ENCODE measurements at regions not wholly inside any gene's neighbourhood (a gene's known extent, or its start where the extent isn't known, plus 50 kb on each side); places are given as distances from the start of the nearest gene placed in this dataset.

DNA sequence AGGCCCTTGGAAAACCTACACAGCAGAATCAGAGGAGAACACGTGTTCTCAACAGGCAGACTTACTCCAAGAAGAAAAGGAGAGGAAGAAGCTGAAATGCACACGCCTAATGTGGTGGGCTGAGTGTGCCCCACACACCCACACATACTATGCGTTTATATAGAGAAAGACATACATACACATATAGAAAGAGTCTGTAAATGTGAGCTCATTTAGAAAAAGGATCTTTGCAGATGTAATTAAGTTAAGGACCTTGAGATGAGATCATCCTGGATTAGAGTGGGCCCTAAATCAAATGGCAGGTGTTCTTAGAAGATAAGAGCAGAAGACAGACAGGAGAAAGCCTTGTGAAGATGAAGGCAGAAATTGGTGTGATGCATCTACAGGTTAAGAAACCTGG lies 87.2 kb upstream of the KLF3 start:
- no peak overlapping the region for H3K4me3 ChIP-seq (ENCODE audit: low read depth, low read length)
- H3K27ac ChIP-seq = no peak overlapping the region
- no peaks in the 10 kb centered on the region for H3K79me2 ChIP-seq
- no peaks in the 10 kb centered on the region for H3K9me3 ChIP-seq (ENCODE audit: control insufficient read depth, low read length)
- no peak overlapping the region for H2AFZ ChIP-seq
- no peak for TF ChIP-seq CTCF (IDR thresholded peaks at IDR 0.05)
- H3K36me3 ChIP-seq (ENCODE audit: control insufficient read depth, insufficient read depth, low read length) = no peaks in the 10 kb centered on the region
- H3K4me1 ChIP-seq = peaks cover 11% of the 10 kb centered on the region
- no peak overlapping the region for H3K9ac ChIP-seq
- H3K4me2 ChIP-seq (ENCODE audit: low read length) = no peak overlapping the region
- H3K27me3 ChIP-seq (ENCODE audit: control insufficient read depth, insufficient read depth, low read length) = no peaks in the 10 kb centered on the region

DNA sequence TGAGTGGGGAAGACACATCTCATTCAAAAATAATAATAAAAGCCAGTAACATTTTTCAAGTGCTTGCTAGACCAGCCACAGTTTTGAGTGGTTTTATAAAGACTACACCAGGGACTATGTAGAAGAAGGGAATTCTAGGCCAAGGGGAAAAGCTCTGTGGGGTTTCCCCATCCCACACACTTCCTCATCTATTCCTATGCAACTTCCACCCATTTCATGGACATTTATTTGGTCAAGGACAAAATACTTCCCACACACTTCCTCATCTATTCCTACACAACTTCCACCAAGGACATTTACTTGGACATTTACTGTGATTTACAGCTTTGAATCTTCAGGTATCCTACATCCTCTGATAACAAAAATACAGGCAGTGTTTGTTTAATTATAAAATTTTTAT lies 86.5 kb upstream of the KLF3 start:
- Histone ChIP-seq H3K9ac (no peak overlapping the region), H2AFZ (no peak overlapping the region), H3K27ac (no peak overlapping the region), H3K27me3 (ENCODE audit: control insufficient read depth, insufficient read depth, low read length) (no peaks in the 10 kb centered on the region), H3K4me1 (peaks cover 11% of the 10 kb centered on the region), H3K36me3 (ENCODE audit: control insufficient read depth, insufficient read depth, low read length) (no peaks in the 10 kb centered on the region), H3K4me3 (ENCODE audit: low read depth, low read length) (no peak overlapping the region), H3K4me2 (ENCODE audit: low read length) (no peak overlapping the region), H3K9me3 (ENCODE audit: control insufficient read depth, low read length) (no peaks in the 10 kb centered on the region), H3K79me2 (no peaks in the 10 kb centered on the region)
- no peak for TF ChIP-seq CTCF (IDR thresholded peaks at IDR 0.05)

DNA sequence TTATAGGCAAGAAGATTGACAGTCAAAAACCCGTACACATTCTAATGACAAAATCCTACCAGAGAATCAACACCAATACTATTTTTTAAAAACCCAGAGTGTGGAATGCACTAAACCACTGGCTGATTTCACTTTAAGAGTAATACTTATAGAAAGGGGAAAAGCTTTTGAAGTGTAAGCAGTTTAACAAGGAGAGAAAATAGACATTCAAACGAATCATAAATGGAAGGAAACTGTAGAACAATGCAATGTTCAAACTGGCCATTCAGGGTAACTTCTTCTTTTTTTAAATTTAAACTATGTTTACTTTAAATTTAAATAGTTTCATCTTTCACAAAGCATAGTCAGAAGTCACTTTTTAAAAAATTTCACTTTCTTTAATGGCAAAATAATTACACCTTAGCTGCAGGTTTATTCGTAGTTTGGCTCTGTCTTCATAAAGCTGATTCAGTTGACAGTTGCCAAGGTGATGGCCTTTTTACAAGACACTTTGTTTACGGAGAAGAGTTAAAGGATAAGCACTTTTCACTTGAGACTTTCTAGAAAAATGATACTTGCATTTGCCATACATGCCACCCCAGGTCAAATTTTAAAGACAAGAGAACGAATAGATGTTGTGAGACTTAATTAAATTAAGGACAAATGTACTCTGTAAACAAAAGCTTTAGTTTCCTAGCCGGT lies 82.4 kb upstream of the KLF3 start:
- peak overlapping the region; percentile 53 for H3K4me2 ChIP-seq (ENCODE audit: low read length)
- H3K27ac ChIP-seq = no peak overlapping the region
- H3K9ac ChIP-seq = no peak overlapping the region
- no peaks in the 10 kb centered on the region for H3K79me2 ChIP-seq
- H3K36me3 ChIP-seq (ENCODE audit: control insufficient read depth, insufficient read depth, low read length) = no peaks in the 10 kb centered on the region
- H3K4me1 ChIP-seq = no peaks in the 10 kb centered on the region
- no peak for TF ChIP-seq CTCF (IDR thresholded peaks at IDR 0.05)
- H2AFZ ChIP-seq = no peak overlapping the region
- H3K27me3 ChIP-seq (ENCODE audit: control insufficient read depth, insufficient read depth, low read length) = no peaks in the 10 kb centered on the region
- no peaks in the 10 kb centered on the region for H3K9me3 ChIP-seq (ENCODE audit: control insufficient read depth, low read length)
- no peak overlapping the region for H3K4me3 ChIP-seq (ENCODE audit: low read depth, low read length)

DNA sequence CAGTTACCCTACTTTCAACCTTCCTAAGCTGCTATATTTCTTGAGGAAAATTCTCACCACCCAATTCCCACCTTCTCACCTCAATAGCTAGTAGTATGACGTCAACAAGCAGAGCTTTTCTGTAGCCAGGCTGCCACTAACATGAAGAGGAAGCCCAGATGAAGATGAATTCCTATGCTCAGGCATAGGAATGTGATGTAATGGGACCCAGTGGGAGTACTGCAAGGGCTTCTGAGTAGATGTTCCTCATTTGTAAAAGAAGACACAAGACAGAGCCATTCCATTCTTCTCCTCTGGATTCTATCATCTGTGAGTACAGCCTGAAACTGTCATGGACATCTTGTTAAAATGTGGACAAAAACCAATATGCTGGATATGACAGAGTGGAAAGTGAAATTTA lies 81.6 kb upstream of the KLF3 start:
- Histone ChIP-seq H3K9ac (no peak overlapping the region), H2AFZ (no peak overlapping the region), H3K79me2 (no peaks in the 10 kb centered on the region), H3K27me3 (ENCODE audit: control insufficient read depth, insufficient read depth, low read length) (no peaks in the 10 kb centered on the region), H3K9me3 (ENCODE audit: control insufficient read depth, low read length) (no peaks in the 10 kb centered on the region), H3K4me3 (ENCODE audit: low read depth, low read length) (no peak overlapping the region), H3K27ac (no peak overlapping the region), H3K4me2 (ENCODE audit: low read length) (no peak overlapping the region), H3K4me1 (no peaks in the 10 kb centered on the region), H3K36me3 (ENCODE audit: control insufficient read depth, insufficient read depth, low read length) (no peaks in the 10 kb centered on the region)
- no peak for TF ChIP-seq CTCF (IDR thresholded peaks at IDR 0.05)

GRCh38 chr4:38582889-38583470 lies 81.0 kb upstream of the KLF3 start:
- H3K9me3 ChIP-seq (ENCODE audit: control insufficient read depth, low read length) = no peaks in the 10 kb centered on the region
- no peak overlapping the region for H3K9ac ChIP-seq
- H3K4me1 ChIP-seq = no peaks in the 10 kb centered on the region
- no peaks in the 10 kb centered on the region for H3K27me3 ChIP-seq (ENCODE audit: control insufficient read depth, insufficient read depth, low read length)
- no peak overlapping the region for H2AFZ ChIP-seq
- TF ChIP-seq CTCF (IDR thresholded peaks at IDR 0.05) = no peak
- H3K4me2 ChIP-seq (ENCODE audit: low read length) = no peak overlapping the region
- no peaks in the 10 kb centered on the region for H3K36me3 ChIP-seq (ENCODE audit: control insufficient read depth, insufficient read depth, low read length)
- no peak overlapping the region for H3K27ac ChIP-seq
- no peaks in the 10 kb centered on the region for H3K79me2 ChIP-seq
- no peak overlapping the region for H3K4me3 ChIP-seq (ENCODE audit: low read depth, low read length)
